IMR-90 (cell line): ENCODE measurements at regions not wholly inside any gene's neighbourhood (a gene's known extent, or its start where the extent isn't known, plus 50 kb on each side); places are given as distances from the start of the nearest gene placed in this dataset.

ENCODE experiments used
- BHLHE40 ChIP-seq: fragments of 150-350 bp; IDR thresholded peaks from 2 replicates; pipeline ENCODE4 v1.6.1; 2016; ENCODE audit warnings: mild to moderate bottlenecking, low read depth, low read length
- CEBPB ChIP-seq: IDR thresholded peaks from 2 replicates; pipeline ENCODE4 v1.6.1; 2012; ENCODE audit warnings: low read depth, low read length, improper control_type of control experiment
- CHD1 ChIP-seq: IDR thresholded peaks from 2 replicates; pipeline ENCODE4 v1.6.1; 2012; ENCODE audit warnings: low read depth, low read length, improper control_type of control experiment
- FOS ChIP-seq: fragments of 150-350 bp; IDR thresholded peaks from 2 replicates; pipeline ENCODE4 v1.6.1; 2016; ENCODE audit warnings: low read depth, low read length
- MAFK ChIP-seq: IDR thresholded peaks from 2 replicates; pipeline ENCODE4 v1.6.1; 2012; ENCODE audit warnings: low read depth, low read length, improper control_type of control experiment
- MAZ ChIP-seq: IDR thresholded peaks from 2 replicates; pipeline ENCODE4 v1.6.1; 2012; ENCODE audit warnings: low read depth, mild to moderate bottlenecking, low read length, improper control_type of control experiment, moderate library complexity, borderline replicate concordance
- MXI1 ChIP-seq: IDR thresholded peaks from 2 replicates; pipeline ENCODE4 v1.6.1; 2012; ENCODE audit warnings: low read depth, mild to moderate bottlenecking, low read length, moderate library complexity, borderline replicate concordance
- POLR2A ChIP-seq: IDR thresholded peaks from 2 replicates; pipeline ENCODE4 v1.6.1; 2012; ENCODE audit warnings: mild to moderate bottlenecking, low read depth, low read length
- RAD21 ChIP-seq: IDR thresholded peaks from 2 replicates; pipeline ENCODE4 v1.6.1; 2012; ENCODE audit warnings: low read length, improper control_type of control experiment
- RCOR1 ChIP-seq: IDR thresholded peaks from 2 replicates; pipeline ENCODE4 v1.6.1; 2012; ENCODE audit warnings: mild to moderate bottlenecking, low read length, improper control_type of control experiment; ENCODE audit not compliant: insufficient replicate concordance
- RFX5 ChIP-seq: IDR thresholded peaks from 2 replicates; pipeline ENCODE4 v1.8.0; 2012; ENCODE audit warnings: low read depth, mild to moderate bottlenecking, low read length, moderate library complexity
- SMC3 ChIP-seq: fragments of 150-350 bp; IDR thresholded peaks from 2 replicates; pipeline ENCODE4 v1.6.1; 2016; ENCODE audit warnings: low read depth, mild to moderate bottlenecking, antibody characterized with exemption, low read length, moderate library complexity
- TF ChIP-seq, protein P1 (sequence below): fragments of 150-350 bp; IDR thresholded peaks from 2 replicates; pipeline ENCODE4 v1.6.1; 2017; ENCODE audit warnings: mild to moderate bottlenecking, antibody characterized with exemption, low read length, low read depth
- TF ChIP-seq, protein P2 (sequence below): conservative IDR thresholded peaks from 2 replicates; pipeline ENCODE4 v1.5.1; 2012; ENCODE audit warnings: mild to moderate bottlenecking, low read depth, low read length, improper control_type of control experiment

DNA sequence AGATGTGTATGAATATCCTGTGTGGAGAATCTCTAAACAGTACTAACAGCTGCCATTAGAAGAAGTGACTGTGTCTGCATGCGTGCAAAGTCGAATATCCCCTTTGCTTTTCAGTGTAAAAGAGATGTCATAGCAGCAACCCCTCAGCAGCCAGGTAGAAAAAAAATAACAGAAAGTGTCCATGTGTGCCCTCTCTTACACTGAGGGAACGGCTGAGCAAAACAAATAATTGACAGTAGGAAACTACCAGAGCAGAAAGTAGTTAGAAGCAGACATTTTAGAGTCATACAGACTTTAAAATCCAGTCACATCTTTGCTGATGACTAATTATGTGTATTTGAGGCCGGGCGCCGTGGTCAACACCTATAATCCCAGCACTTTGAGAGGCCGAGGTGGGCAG, 370.8 kb downstream of the GPM6A start:
- TF ChIP-seq, protein P1, sequence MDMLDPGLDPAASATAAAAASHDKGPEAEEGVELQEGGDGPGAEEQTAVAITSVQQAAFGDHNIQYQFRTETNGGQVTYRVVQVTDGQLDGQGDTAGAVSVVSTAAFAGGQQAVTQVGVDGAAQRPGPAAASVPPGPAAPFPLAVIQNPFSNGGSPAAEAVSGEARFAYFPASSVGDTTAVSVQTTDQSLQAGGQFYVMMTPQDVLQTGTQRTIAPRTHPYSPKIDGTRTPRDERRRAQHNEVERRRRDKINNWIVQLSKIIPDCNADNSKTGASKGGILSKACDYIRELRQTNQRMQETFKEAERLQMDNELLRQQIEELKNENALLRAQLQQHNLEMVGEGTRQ: no peak
- TF ChIP-seq POLR2A (no peak), CEBPB (no peak), MXI1 (no peak), FOS (no peak), RFX5 (no peak), MAFK (no peak), RCOR1 (no peak), CHD1 (no peak), MAZ (no peak), BHLHE40 (no peak), RAD21 (no peak), SMC3 (no peak)
- TF ChIP-seq, protein P2, sequence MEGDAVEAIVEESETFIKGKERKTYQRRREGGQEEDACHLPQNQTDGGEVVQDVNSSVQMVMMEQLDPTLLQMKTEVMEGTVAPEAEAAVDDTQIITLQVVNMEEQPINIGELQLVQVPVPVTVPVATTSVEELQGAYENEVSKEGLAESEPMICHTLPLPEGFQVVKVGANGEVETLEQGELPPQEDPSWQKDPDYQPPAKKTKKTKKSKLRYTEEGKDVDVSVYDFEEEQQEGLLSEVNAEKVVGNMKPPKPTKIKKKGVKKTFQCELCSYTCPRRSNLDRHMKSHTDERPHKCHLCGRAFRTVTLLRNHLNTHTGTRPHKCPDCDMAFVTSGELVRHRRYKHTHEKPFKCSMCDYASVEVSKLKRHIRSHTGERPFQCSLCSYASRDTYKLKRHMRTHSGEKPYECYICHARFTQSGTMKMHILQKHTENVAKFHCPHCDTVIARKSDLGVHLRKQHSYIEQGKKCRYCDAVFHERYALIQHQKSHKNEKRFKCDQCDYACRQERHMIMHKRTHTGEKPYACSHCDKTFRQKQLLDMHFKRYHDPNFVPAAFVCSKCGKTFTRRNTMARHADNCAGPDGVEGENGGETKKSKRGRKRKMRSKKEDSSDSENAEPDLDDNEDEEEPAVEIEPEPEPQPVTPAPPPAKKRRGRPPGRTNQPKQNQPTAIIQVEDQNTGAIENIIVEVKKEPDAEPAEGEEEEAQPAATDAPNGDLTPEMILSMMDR: no peak
